Karpas-422 (cell line): ENCODE measurements at regions not wholly inside any gene's neighbourhood (a gene's known extent, or its start where the extent isn't known, plus 50 kb on each side); places are given as distances from the start of the nearest gene placed in this dataset.

Experiments
- DNase-seq: peaks from one replicate; pipeline ENCODE4 v3.0.0-alpha.2; 2015
- H2AFZ ChIP-seq: fragments of 200-600 bp; sonication (generic); 2 replicates; pipeline ENCODE4 v1.6.1; 2014; ENCODE audit warnings: antibody characterized with exemption, low read length, mixed read lengths
- H3K27ac ChIP-seq: fragments of 200-600 bp; sonication (generic); 2 replicates; pipeline ENCODE4 v1.5.1; 2014; ENCODE audit warnings: mild to moderate bottlenecking, low read length, moderate library complexity
- H3K27me3 ChIP-seq: fragments of 200-600 bp; sonication (generic); 2 replicates; pipeline ENCODE4 v1.6.1; 2014; ENCODE audit warnings: low read length, mixed read lengths
- H3K36me3 ChIP-seq: fragments of 200-600 bp; sonication (generic); 2 replicates; pipeline ENCODE4 v1.6.1; 2014; ENCODE audit warnings: low read length, mixed read lengths; ENCODE audit not compliant: insufficient read depth
- H3K4me1 ChIP-seq: fragments of 200-600 bp; sonication (generic); 2 replicates; pipeline ENCODE4 v1.6.1; 2014; ENCODE audit warnings: mild to moderate bottlenecking, low read length, mixed read lengths
- H3K4me2 ChIP-seq: fragments of 200-600 bp; sonication (generic); 2 replicates; pipeline ENCODE4 v1.6.1; 2014; ENCODE audit warnings: low read length, low read depth, mild to moderate bottlenecking; ENCODE audit not compliant: poor library complexity, severe bottlenecking
- H3K4me3 ChIP-seq: fragments of 200-600 bp; sonication (generic); 2 replicates; pipeline ENCODE4 v1.5.1; 2014; ENCODE audit warnings: mild to moderate bottlenecking, antibody characterized with exemption, low read length, mixed read lengths
- H3K79me2 ChIP-seq: fragments of 200-600 bp; sonication (generic); 2 replicates; pipeline ENCODE4 v1.6.1; 2014; ENCODE audit warnings: mild to moderate bottlenecking, low read length, mixed read lengths
- H3K9ac ChIP-seq: fragments of 200-600 bp; sonication (generic); 2 replicates; pipeline ENCODE4 v1.6.0; 2014; ENCODE audit warnings: low read length
- H3K9me2 ChIP-seq: fragments of 200-600 bp; sonication (generic), shearing (Covaris generic); replicated peaks from 2 replicates; pipeline ENCODE4 v1.6.0; 2014; ENCODE audit warnings: mild to moderate bottlenecking, low read length, moderate library complexity; ENCODE audit not compliant: insufficient read depth
- H3K9me3 ChIP-seq: fragments of 300-700, 200-600 bp; sonication (generic); 2 replicates; pipeline ENCODE4 v1.6.1; 2014; ENCODE audit warnings: low read length, mixed read lengths
- H4K20me1 ChIP-seq: fragments of 200-600 bp; sonication (generic); 2 replicates; pipeline ENCODE4 v1.6.1; 2014; ENCODE audit warnings: mild to moderate bottlenecking, antibody characterized with exemption, low read length, low read depth; ENCODE audit not compliant: insufficient read depth

GRCh38 chr12:91515944-91516694 lies 333.5 kb upstream of the DCN start:
- no peak overlapping the region for H3K4me3 ChIP-seq
- no peaks in the 10 kb centered on the region for H3K36me3 ChIP-seq
- no peaks in the 10 kb centered on the region for H3K79me2 ChIP-seq
- H3K9ac ChIP-seq = no peak overlapping the region
- no peaks in the 10 kb centered on the region for H3K4me1 ChIP-seq
- no peaks in the 10 kb centered on the region for H4K20me1 ChIP-seq
- H3K27me3 ChIP-seq = no peaks in the 10 kb centered on the region
- no peak for DNase-seq
- H2AFZ ChIP-seq = no peak overlapping the region
- no peaks in the 10 kb centered on the region for H3K9me3 ChIP-seq
- H3K9me2 ChIP-seq = no peaks in the 10 kb centered on the region
- no peak overlapping the region for H3K27ac ChIP-seq
- no peak overlapping the region for H3K4me2 ChIP-seq

- H3K4me2 ChIP-seq = no peak overlapping the region
- H3K9me2 ChIP-seq = no peaks in the 10 kb centered on the region
- no peak overlapping the region for H3K27ac ChIP-seq
- no peaks in the 10 kb centered on the region for H3K79me2 ChIP-seq
- no peak overlapping the region for H3K9ac ChIP-seq
- DNase-seq = no peak
- no peaks in the 10 kb centered on the region for H4K20me1 ChIP-seq
- H3K36me3 ChIP-seq = no peaks in the 10 kb centered on the region
- H3K9me3 ChIP-seq = no peaks in the 10 kb centered on the region
- H3K4me1 ChIP-seq = no peaks in the 10 kb centered on the region
- no peak overlapping the region for H2AFZ ChIP-seq
- no peaks in the 10 kb centered on the region for H3K27me3 ChIP-seq
- H3K4me3 ChIP-seq = no peak overlapping the region
Observed at GRCh38 chr12:91513313-91513712, 330.7 kb upstream of the DCN start.

- no peak for DNase-seq
- Histone ChIP-seq H3K9ac (no peak overlapping the region), H4K20me1 (no peaks in the 10 kb centered on the region), H3K4me1 (no peaks in the 10 kb centered on the region), H3K9me2 (no peaks in the 10 kb centered on the region), H3K79me2 (no peaks in the 10 kb centered on the region), H3K9me3 (no peaks in the 10 kb centered on the region), H3K27ac (no peak overlapping the region), H2AFZ (no peak overlapping the region), H3K36me3 (no peaks in the 10 kb centered on the region), H3K4me3 (no peak overlapping the region), H3K4me2 (no peak overlapping the region), H3K27me3 (no peaks in the 10 kb centered on the region)
Observed at GRCh38 chr12:91511795-91512420, 329.3 kb upstream of the DCN start.

DNA sequence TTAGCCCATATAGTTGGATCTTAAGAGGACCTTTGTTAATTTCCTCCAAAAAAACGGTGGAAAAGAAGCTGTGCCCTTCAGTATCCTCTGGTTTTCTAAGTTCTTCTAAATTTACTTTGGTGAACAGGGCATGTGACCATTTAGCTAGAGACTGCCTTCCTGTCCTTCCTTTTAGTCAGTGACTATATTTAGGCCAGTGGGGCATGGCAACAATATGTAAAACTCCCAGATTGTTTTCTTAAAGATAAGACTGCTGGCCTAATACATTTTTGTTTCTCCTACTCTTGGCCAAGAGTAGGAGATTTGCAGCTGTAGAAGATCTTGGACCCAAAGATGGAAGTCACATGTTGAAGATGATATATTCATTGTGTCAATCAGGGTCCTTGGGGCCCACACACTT lies 325.1 kb upstream of the DCN start:
- Histone ChIP-seq H2AFZ (no peak overlapping the region), H3K36me3 (no peaks in the 10 kb centered on the region), H3K4me1 (no peaks in the 10 kb centered on the region), H3K4me3 (no peak overlapping the region), H3K9ac (no peak overlapping the region), H4K20me1 (no peaks in the 10 kb centered on the region), H3K9me3 (no peaks in the 10 kb centered on the region), H3K9me2 (no peaks in the 10 kb centered on the region), H3K27ac (no peak overlapping the region), H3K27me3 (no peaks in the 10 kb centered on the region), H3K4me2 (no peak overlapping the region), H3K79me2 (no peaks in the 10 kb centered on the region)
- DNase-seq = no peak

GRCh38 chr12:91506452-91506851 lies 323.8 kb upstream of the DCN start:
- Histone ChIP-seq H3K27ac (no peak overlapping the region), H3K79me2 (no peaks in the 10 kb centered on the region), H3K9me2 (no peaks in the 10 kb centered on the region), H3K9me3 (no peaks in the 10 kb centered on the region), H3K4me1 (no peaks in the 10 kb centered on the region), H3K36me3 (no peaks in the 10 kb centered on the region), H4K20me1 (no peaks in the 10 kb centered on the region), H3K4me3 (no peak overlapping the region), H3K4me2 (no peak overlapping the region), H2AFZ (no peak overlapping the region), H3K9ac (no peak overlapping the region), H3K27me3 (no peaks in the 10 kb centered on the region)
- DNase-seq = no peak

DNA sequence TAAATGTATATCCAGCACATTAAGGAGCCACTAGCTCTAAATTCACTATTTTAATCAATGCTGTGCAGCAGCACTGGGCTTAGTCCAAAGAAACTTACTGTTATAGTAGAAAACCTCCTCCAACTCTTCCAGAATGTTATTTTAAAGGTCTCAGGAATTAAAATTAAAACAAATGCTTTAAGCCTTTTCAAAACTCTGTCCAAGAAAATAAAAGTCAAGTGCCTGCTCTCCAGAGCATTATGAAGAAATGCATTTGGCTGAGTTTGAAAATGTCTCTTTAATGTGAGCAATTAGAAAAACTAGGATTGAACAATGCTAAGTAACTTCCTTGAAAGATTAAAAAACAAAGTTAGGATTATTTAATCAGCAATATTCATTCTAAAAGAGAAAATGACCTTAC lies 322.4 kb upstream of the DCN start:
- Histone ChIP-seq H3K4me2 (no peak overlapping the region), H3K9ac (no peak overlapping the region), H3K79me2 (no peaks in the 10 kb centered on the region), H3K27ac (no peak overlapping the region), H3K9me2 (no peaks in the 10 kb centered on the region), H3K27me3 (no peaks in the 10 kb centered on the region), H3K9me3 (no peaks in the 10 kb centered on the region), H4K20me1 (no peaks in the 10 kb centered on the region), H3K36me3 (no peaks in the 10 kb centered on the region), H3K4me3 (no peak overlapping the region), H2AFZ (no peak overlapping the region), H3K4me1 (no peaks in the 10 kb centered on the region)
- DNase-seq = no peak

GRCh38 chr12:91502208-91502607 lies 319.6 kb upstream of the DCN start:
- Histone ChIP-seq H3K9me3 (no peaks in the 10 kb centered on the region), H3K4me3 (no peak overlapping the region), H3K27ac (no peak overlapping the region), H3K4me2 (no peak overlapping the region), H2AFZ (no peak overlapping the region), H3K4me1 (no peaks in the 10 kb centered on the region), H3K27me3 (no peaks in the 10 kb centered on the region), H4K20me1 (no peaks in the 10 kb centered on the region), H3K36me3 (no peaks in the 10 kb centered on the region), H3K79me2 (no peaks in the 10 kb centered on the region), H3K9ac (no peak overlapping the region), H3K9me2 (no peaks in the 10 kb centered on the region)
- DNase-seq = no peak

DNA sequence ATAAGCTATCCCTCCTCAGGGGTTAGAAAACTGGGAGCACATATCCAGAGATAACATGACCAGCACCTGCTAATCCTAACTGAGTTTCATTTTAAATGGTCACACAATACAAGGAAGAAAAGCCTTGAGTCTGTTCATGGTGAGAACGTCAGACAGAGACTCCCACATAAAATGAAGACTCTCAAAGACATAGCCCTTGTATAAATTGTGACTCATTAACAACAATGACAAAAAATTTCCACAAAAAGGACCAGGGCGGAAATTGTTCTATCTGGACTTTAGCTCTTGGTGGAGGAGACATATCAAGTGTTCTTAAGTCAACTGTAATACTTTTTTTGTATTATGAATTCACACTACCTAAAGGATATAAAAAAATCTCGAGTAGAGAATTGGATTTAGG lies 313.7 kb upstream of the DCN start:
- no peaks in the 10 kb centered on the region for H3K27me3 ChIP-seq
- no peak overlapping the region for H3K9ac ChIP-seq
- no peak overlapping the region for H2AFZ ChIP-seq
- DNase-seq = no peak
- H3K27ac ChIP-seq = no peak overlapping the region
- no peaks in the 10 kb centered on the region for H3K9me2 ChIP-seq
- no peak overlapping the region for H3K4me2 ChIP-seq
- no peaks in the 10 kb centered on the region for H3K9me3 ChIP-seq
- no peaks in the 10 kb centered on the region for H3K4me1 ChIP-seq
- no peak overlapping the region for H3K4me3 ChIP-seq
- no peaks in the 10 kb centered on the region for H3K36me3 ChIP-seq
- H3K79me2 ChIP-seq = no peaks in the 10 kb centered on the region
- H4K20me1 ChIP-seq = no peaks in the 10 kb centered on the region
